Activated CD8-positive, alpha-beta memory T cell treated with anti-CD3 and anti-CD28 coated beads, Interleukin-2, amount 10 ng/mL, durations not matched to agents 7 days and 5 days (primary cell): ENCODE measurements at regions not wholly inside any gene's neighbourhood (a gene's known extent, or its start where the extent isn't known, plus 50 kb on each side); places are given as distances from the start of the nearest gene placed in this dataset.
A peak's percentile ranks its signal among the peaks of the same experiment; 100 is the strongest.
"Not testable (repeated sequence)": the region's sequence is repeated elsewhere in the genome, so short reads cannot be mapped to it uniquely, and the experiment has no call there.

ENCODE experiments used
- ATAC-seq: fragments of 150-1000 bp; cut with Tn5 transposase; one replicate; pipeline ENCODE4 v1.10.0; 2021; ENCODE audit warnings: moderate library complexity
- CTCF ChIA-PET: fragments of 350-600 bp; sonication (Branson Sonifier 250); formaldehyde crosslinking; loops from one replicate; lab custom pipeline; 2021; ENCODE audit warnings: antibody characterized with exemption; lab: Charles Lee
- DNase-seq: peaks from one replicate; pipeline ENCODE4 v3.0.0-alpha.2; 2020
- H3K27ac Mint-ChIP-seq: one replicate; pipeline ENCODE4 v1.8.0; 2021; ENCODE audit warnings: mild to moderate bottlenecking, mixed read lengths
- H3K27me3 Mint-ChIP-seq: one replicate; pipeline ENCODE4 v1.8.0; 2021; ENCODE audit warnings: mixed read lengths
- H3K36me3 Mint-ChIP-seq: one replicate; pipeline ENCODE4 v1.8.0; 2021; ENCODE audit warnings: mild to moderate bottlenecking, mixed read lengths
- H3K4me1 Mint-ChIP-seq: one replicate; pipeline ENCODE4 v1.8.0; 2021; ENCODE audit warnings: mixed read lengths
- H3K4me3 Mint-ChIP-seq: one replicate; pipeline ENCODE4 v1.8.0; 2021; ENCODE audit warnings: mild to moderate bottlenecking, moderate library complexity, mixed read lengths
- H3K9me3 Mint-ChIP-seq: one replicate; pipeline ENCODE4 v1.8.0; 2022; ENCODE audit warnings: low read depth, mixed read lengths

DNA sequence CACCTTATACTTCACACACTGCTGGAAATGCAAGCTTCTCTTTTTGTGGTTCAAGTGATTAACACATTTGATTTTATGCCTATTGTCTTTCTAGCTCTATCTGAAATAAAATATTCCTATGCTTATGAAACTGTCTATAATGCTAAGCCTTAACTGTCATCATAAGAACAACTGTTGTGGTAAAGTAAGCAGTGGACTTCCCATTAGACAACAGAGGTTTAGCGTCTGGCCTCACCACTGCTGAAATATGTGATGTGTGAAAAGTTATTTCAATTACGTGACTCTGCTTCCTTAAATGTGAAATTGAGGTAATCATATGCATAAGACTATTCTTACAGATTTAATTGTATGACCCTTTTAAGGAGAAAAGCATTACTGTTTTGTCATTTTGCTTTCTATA is 140.2 kb upstream of the LYSMD4 start:
- DNase-seq (no peak), ATAC-seq (no peak)
- CTCF ChIA-PET: no interaction called here
- Mint-ChIP-seq H3K36me3 (no peaks in the 10 kb centered on the region), H3K27ac (no peak overlapping the region), H3K4me1 (no peaks in the 10 kb centered on the region), H3K9me3 (no peaks in the 10 kb centered on the region), H3K27me3 (no peaks in the 10 kb centered on the region), H3K4me3 (no peak overlapping the region)

DNA sequence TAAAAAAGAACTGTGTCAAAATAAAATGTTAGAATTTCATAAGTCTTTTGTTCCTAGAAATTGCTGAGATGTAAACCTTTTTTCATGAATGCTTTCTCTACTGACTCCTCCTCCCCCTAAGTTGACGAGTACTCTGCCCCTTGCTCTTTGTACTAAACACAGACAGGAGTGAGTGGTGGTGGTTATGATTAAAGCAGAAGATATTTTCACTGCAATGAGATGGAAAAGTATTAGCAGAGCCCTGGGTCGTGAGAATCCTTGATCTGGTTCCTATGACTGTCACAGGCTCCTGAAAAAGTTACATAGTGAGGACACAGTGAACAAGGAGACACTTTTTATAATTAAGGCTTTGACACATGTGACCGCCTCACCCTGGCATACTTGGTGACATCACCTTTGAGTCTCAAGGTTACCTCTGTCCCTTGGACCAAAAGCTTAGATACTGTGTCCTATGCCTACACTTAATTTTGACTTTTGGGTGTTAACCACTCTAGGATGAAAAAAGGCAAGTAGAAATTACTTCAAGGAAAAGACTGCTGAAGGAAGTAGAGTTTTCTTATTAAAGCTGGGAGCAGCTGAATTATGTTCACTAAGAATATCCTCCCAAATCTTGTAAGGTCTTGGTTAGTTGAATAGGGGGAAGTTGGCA is 130.4 kb upstream of the LYSMD4 start:
- DNase-seq (no peak), ATAC-seq (no peak)
- Mint-ChIP-seq H3K27ac (no peak overlapping the region), H3K4me1 (peaks cover 4% of the 10 kb centered on the region), H3K4me3 (no peak overlapping the region), H3K9me3 (no peaks in the 10 kb centered on the region), H3K36me3 (no peaks in the 10 kb centered on the region), H3K27me3 (no peaks in the 10 kb centered on the region)
- CTCF ChIA-PET: no interaction called here

DNA sequence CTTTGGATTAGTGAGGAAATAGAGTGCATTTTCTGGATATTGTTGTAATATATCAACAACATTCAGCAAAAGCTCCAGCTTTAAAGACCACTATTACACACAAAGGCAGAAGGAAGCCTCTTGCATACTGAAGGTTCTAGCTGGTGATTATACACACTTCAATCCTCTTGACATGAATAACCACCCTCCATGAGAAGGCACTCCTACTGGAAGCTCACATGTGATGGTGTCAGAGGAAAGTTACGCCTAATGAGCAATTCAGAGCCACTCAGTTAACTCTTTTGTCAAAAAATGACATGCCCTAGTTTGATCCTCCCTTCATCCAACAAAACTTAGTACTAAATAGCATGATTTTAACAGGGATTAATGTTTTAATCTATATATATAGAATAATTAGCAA is 124.6 kb upstream of the LYSMD4 start:
- ATAC-seq (no peak), DNase-seq (no peak)
- H3K4me3 Mint-ChIP-seq: no peak overlapping the region
- no peak overlapping the region for H3K27ac Mint-ChIP-seq
- H3K27me3 Mint-ChIP-seq: no peaks in the 10 kb centered on the region
- H3K9me3 Mint-ChIP-seq: no peaks in the 10 kb centered on the region
- no peaks in the 10 kb centered on the region for H3K36me3 Mint-ChIP-seq
- H3K4me1 Mint-ChIP-seq: peaks cover 4% of the 10 kb centered on the region
- CTCF ChIA-PET: no interaction called here

DNA sequence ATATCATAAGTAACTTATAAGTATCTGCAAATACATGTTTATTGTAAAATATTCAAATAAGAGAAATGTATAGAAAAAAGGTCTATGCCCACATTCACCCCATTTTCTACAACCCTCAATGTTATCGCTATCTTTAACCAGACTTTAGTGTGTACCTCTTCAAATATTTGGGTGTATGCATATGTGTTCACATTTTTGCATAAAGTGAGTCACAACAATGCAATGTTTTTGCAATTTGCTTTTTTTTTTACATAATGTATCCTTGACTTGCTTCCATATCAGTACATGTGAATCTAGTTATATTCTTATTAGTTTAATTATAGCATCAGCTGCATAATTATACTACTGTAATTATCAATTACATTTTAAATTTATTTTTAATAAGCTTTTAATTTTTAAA is 117.3 kb upstream of the LYSMD4 start:
- Mint-ChIP-seq H3K27me3 (no peaks in the 10 kb centered on the region), H3K9me3 (no peaks in the 10 kb centered on the region), H3K4me1 (peaks cover 2% of the 10 kb centered on the region), H3K36me3 (peaks cover 4% of the 10 kb centered on the region), H3K27ac (no peak overlapping the region), H3K4me3 (no peak overlapping the region)
- ATAC-seq (no peak), DNase-seq (no peak)
- CTCF ChIA-PET: no interaction called here

DNA sequence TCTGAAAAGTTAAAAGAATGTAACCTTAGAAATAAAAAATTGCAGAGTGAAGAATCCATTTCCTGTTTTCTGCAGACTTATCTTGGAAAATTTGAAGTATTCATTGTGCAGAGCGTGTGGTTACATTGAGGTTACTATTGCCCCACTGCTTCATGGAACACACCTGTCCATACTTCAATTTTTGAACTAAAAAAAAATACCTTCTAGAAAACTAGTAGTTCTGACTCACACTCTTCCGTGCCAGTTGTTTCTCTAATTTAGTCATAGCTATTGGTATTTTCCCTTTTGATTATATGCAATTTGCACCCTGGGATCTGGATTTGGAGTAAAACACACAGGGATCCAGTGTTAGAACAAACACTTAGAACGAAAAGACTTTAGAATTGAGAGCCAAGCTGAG is 111.8 kb upstream of the LYSMD4 start:
- H3K9me3 Mint-ChIP-seq: no peaks in the 10 kb centered on the region
- peaks cover 20% of the 10 kb centered on the region for H3K4me1 Mint-ChIP-seq
- no peak overlapping the region for H3K27ac Mint-ChIP-seq
- CTCF ChIA-PET: no interaction called here
- H3K36me3 Mint-ChIP-seq: peaks cover 4% of the 10 kb centered on the region
- ATAC-seq (peak; percentile 51), DNase-seq (no peak)
- no peaks in the 10 kb centered on the region for H3K27me3 Mint-ChIP-seq
- no peak overlapping the region for H3K4me3 Mint-ChIP-seq

DNA sequence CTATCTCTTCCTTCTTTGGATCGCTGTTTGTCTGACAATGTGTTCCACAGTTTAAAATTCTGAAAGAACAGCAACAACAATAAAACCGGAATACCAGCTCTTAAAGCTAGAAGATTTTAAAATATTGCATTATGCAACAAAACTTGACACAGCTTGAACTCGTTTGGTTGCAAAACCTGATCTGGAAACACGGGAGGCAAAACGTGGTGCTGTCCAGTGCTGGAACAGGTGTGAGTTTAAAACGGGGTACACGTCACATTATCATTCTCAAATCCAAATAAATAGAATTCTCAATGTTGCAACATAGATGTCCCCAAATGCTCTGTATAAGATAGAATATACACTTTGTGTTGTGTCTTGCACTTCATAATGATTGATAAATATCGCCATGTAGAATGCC is 110.9 kb upstream of the LYSMD4 start:
- no peak for DNase-seq
- CTCF ChIA-PET: no interaction called here
- peaks cover 20% of the 10 kb centered on the region for H3K4me1 Mint-ChIP-seq
- H3K27me3 Mint-ChIP-seq: no peaks in the 10 kb centered on the region
- no peak for ATAC-seq
- no peak overlapping the region for H3K27ac Mint-ChIP-seq
- no peaks in the 10 kb centered on the region for H3K9me3 Mint-ChIP-seq
- no peak overlapping the region for H3K4me3 Mint-ChIP-seq
- H3K36me3 Mint-ChIP-seq: peaks cover 10% of the 10 kb centered on the region

DNA sequence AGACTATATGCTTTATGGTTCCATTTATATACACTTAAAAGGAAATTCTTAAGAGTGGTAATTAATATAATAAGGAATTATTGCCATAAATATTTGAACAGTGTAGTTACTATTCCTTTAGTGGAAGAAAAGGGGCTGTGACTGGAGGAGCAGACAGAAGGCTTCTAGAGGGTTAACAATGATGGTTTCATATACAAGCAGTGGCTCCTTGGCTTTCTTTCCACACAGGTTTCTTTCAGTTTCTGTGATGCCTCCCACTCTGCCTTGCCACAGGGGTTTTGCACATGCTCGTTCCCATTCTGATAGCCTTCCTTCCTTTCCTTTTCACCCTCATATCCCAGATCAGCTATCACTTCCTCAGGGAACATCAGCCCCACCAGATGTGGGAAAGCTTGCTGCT is 108.8 kb upstream of the LYSMD4 start:
- CTCF ChIA-PET: no interaction called here
- ATAC-seq (no peak), DNase-seq (no peak)
- Mint-ChIP-seq H3K36me3 (peaks cover 17% of the 10 kb centered on the region), H3K4me3 (no peak overlapping the region), H3K4me1 (peaks cover 20% of the 10 kb centered on the region), H3K27ac (no peak overlapping the region), H3K27me3 (no peaks in the 10 kb centered on the region), H3K9me3 (no peaks in the 10 kb centered on the region)

DNA sequence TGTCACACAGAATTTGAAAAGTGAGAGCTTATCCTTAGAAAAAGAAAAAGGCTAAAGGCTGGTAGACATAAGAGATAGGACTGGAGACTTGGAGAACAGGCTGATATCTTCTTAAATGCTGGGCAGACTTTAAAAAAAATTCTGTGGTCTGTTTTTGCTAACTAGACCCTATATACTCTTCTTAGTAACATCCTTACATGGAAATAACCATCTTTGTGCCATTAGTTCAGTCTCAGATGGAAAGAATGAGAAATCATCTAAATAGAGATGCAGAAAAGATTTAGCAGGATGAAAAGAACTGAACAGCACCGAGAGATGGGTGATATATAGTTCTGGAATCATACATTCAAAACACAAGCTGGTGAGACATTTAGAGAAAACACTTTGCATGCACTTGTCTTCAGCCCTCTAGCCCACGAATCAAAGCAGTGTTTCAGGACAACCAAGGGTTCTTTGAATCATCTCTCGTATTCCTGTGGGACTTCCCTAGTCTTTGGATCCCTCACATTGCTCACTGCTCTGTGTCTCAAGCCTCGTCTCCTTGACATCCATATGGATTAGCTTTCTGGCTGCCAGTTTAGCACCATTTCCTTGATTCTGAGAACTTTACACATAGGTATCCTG is 93.0 kb upstream of the LYSMD4 start:
- peak; percentile 30 for ATAC-seq
- DNase-seq: no peak

DNA sequence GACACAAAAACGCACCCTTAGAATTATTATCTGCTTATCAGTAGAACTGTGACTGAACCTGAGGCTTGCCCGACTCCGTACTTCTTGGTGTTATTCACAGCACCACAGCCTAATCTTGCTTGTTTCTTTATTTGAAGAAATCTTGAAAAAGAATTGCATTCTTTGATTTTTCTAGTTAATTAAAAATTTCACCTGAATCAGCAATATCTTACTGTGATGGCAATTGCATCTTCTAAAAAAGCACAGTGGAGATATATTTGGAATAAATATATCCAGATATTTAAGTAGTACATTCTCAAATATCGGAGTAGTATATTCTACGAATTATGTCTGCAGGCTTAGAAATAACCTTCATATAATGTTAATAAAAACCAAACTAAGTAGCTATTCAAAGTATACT is 90.1 kb upstream of the LYSMD4 start:
- peaks cover 4% of the 10 kb centered on the region for H3K9me3 Mint-ChIP-seq

More for the DNA sequence above, 93.0 kb upstream of the LYSMD4 start:
- Mint-ChIP-seq H3K27me3 (no peaks in the 10 kb centered on the region), H3K36me3 (peaks cover 26% of the 10 kb centered on the region), H3K4me1 (peaks cover 15% of the 10 kb centered on the region), H3K9me3 (peaks cover 4% of the 10 kb centered on the region), H3K27ac (peak overlapping the region; percentile 46), H3K4me3 (no peak overlapping the region)
- CTCF ChIA-PET: no interaction called here

DNA sequence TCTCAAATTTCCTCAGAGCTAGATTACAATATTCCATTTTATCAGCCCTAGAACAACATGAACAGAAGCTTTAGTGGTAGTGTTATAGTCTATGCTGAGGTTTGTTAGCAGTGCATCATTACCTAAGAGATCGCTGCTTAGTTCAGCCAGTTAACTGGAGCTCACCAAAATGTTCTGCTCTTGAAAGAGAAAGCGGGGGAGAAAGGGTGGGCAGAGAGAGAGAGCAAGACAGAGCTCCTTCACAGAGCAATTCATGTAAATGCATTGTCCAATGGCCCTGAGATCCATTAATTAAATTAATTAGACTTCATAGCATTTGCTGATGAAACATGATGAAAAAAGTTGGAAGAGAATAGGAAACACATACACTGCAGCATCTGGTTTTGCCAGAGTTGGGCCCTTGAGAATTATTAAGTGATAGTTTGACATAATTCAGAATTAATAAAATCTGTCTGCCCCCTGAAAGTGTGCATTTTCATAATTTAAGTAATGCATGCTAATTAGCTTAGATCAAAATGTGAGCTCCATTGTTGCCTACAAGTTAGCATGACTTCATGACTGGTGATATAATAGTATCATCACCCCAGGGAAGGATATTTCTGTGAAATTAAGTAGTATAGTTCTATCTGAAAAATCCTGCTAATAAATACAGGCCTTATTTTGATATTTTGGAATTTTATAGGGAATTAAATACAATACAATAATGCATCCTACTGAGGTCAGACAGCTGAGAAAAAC is 86.9 kb upstream of the LYSMD4 start:
- Mint-ChIP-seq H3K36me3 (peaks cover 22% of the 10 kb centered on the region), H3K27me3 (no peaks in the 10 kb centered on the region), H3K9me3 (peaks cover 4% of the 10 kb centered on the region), H3K4me3 (no peak overlapping the region), H3K4me1 (peaks cover 4% of the 10 kb centered on the region), H3K27ac (no peak overlapping the region)
- CTCF ChIA-PET: no interaction called here
- ATAC-seq (no peak), DNase-seq (no peak)

More for the DNA sequence above, 90.1 kb upstream of the LYSMD4 start:
- DNase-seq (no peak), ATAC-seq (no peak)
- CTCF ChIA-PET: no interaction called here
- Mint-ChIP-seq H3K36me3 (peaks cover 21% of the 10 kb centered on the region), H3K4me1 (peaks cover 15% of the 10 kb centered on the region), H3K27me3 (no peaks in the 10 kb centered on the region), H3K4me3 (no peak overlapping the region), H3K27ac (no peak overlapping the region)

DNA sequence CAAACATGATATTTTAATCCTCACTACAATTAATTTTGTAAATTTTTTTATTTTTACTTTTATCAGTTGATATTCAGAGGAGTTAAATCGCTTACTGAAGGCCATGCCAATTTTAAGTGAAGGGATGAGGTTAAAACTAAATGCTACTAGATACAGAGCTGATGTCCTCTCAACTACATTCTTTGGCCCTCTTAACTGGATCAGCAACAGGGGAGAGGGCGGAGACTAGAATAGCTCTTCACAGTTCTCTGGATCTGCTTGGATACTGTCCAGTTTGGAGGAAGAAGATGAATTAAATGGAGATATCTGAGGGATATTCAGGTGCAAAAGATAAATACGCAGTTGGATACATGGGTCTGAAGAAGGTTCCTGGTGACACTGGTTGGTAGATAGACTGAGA is 85.6 kb upstream of the LYSMD4 start:
- H3K9me3 Mint-ChIP-seq: peaks cover under 1% of the 10 kb centered on the region
- H3K4me3 Mint-ChIP-seq: no peak overlapping the region
- DNase-seq: no peak
- no peak overlapping the region for H3K27ac Mint-ChIP-seq
- CTCF ChIA-PET: no interaction called here
- no peaks in the 10 kb centered on the region for H3K27me3 Mint-ChIP-seq
- no peak for ATAC-seq
- peaks cover 18% of the 10 kb centered on the region for H3K36me3 Mint-ChIP-seq
- no peaks in the 10 kb centered on the region for H3K4me1 Mint-ChIP-seq

DNA sequence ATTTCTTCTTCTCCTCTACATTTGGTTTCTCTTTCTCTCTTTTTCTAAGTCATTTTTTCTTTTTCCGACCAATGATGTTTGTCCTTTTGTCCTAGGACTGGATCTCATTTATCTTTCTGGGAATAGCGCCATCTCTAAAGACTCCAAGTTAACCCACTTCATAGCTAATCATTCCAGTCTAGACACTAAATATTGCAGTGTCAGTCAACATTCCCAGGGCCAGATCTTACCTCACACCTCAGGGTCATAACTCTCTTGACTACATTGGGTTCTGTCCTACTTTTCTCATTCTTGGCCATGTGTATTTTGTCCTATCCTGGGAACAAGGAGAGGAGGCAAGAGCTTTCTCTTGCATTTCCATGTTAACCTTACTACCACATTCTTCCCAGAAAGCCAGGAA is 83.6 kb upstream of the LYSMD4 start:
- H3K4me1 Mint-ChIP-seq, DNase-seq, H3K4me3 Mint-ChIP-seq, ATAC-seq, H3K27me3 Mint-ChIP-seq, H3K27ac Mint-ChIP-seq, CTCF ChIA-PET, H3K9me3 Mint-ChIP-seq: not testable (repeated sequence)
- H3K36me3 Mint-ChIP-seq: peaks cover 22% of the 10 kb centered on the region

DNA sequence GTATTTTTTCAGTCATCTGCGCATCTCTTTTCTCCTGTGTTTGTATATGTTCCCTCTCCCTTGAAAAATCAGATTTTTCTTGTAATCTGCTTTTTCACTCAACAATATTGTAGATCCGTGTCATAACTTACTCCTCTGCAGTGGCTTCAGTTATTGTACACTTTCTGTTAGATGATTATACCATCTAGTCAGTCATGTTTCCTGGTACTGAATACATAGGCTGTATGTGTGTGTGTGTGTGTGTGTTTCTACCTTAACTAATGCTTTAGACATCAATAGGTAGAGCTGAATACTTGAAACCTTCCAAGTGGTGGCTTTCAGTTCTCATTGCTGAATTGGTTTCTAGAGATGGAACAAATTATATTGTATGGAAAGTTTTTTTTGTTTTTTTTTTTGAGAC is 77.4 kb upstream of the LYSMD4 start:
- DNase-seq, H3K27me3 Mint-ChIP-seq, H3K27ac Mint-ChIP-seq, H3K9me3 Mint-ChIP-seq, CTCF ChIA-PET, ATAC-seq: not testable (repeated sequence)
- Mint-ChIP-seq H3K36me3 (peaks cover 18% of the 10 kb centered on the region), H3K4me3 (peak overlapping the region; percentile 21), H3K4me1 (peaks cover 24% of the 10 kb centered on the region)

DNA sequence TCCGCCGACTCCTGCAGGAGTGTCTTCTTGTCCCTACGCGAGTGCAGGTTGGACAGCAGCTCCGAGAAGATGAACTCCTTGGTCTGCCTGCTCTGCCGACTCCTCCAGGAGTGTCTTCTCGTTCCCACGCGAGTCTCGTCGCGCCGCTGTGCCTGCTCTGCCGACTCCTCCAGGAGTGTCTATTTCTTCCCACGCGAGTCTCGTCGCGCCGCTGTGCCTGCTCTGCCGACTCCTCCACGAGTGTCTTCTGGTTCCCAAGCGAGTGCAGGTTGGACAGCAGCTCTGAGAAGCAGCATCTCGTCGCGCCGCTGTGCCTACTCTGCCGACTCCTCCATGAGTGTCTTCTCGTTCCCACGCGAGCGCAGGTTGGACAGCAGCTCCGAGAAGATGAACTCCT is 66.6 kb upstream of the LYSMD4 start:
- H3K4me3 Mint-ChIP-seq, CTCF ChIA-PET, H3K36me3 Mint-ChIP-seq, ATAC-seq, H3K9me3 Mint-ChIP-seq, H3K4me1 Mint-ChIP-seq, H3K27ac Mint-ChIP-seq, DNase-seq, H3K27me3 Mint-ChIP-seq: not testable (repeated sequence)
